ENCODE measurements at regions not wholly inside any gene's neighbourhood (a gene's known extent, or its start where the extent isn't known, plus 50 kb on each side); places are given as distances from the start of the nearest gene placed in this dataset.

- Histone ChIP-seq H3K27me3 (replicated peaks; ENCODE audit: insufficient read depth) (no peaks in the 10 kb centered on the region), H3K27ac (no peak overlapping the region), H3K9me3 (no peaks in the 10 kb centered on the region), H3K4me1 (replicated peaks) (no peaks in the 10 kb centered on the region), H3K4me3 (no peak overlapping the region), H3K36me3 (no peaks in the 10 kb centered on the region)
- 80% methylated on average over 9 of the region's 9 CpGs for WGBS
- intact Hi-C loops (cut with DNase I), result no loop called here
- no peak for DNase-seq (ENCODE audit: low spot score)
- TF ChIP-seq CTCF (IDR thresholded peaks at IDR 0.05), result no peak
- no peak for TF ChIP-seq POLR2AphosphoS5 (IDR thresholded peaks at IDR 0.05)
- no peak for TF ChIP-seq POLR2A (IDR thresholded peaks at IDR 0.05)
Measured at GRCh38 chr11:134576286-134576685, 164.2 kb upstream of the B3GAT1 start.

- H3K27me3 ChIP-seq (replicated peaks; ENCODE audit: insufficient read depth), result no peaks in the 10 kb centered on the region
- DNase-seq (ENCODE audit: low spot score), result no peak
- H3K9me3 ChIP-seq, result no peaks in the 10 kb centered on the region
- no peaks in the 10 kb centered on the region for H3K4me1 ChIP-seq (replicated peaks)
- H3K4me3 ChIP-seq, result no peak overlapping the region
- 79% methylated on average over 16 of the region's 16 CpGs for WGBS
- intact Hi-C loops (cut with DNase I), result no loop called here
- no peaks in the 10 kb centered on the region for H3K36me3 ChIP-seq
- TF ChIP-seq POLR2AphosphoS5 (IDR thresholded peaks at IDR 0.05) (no peak), POLR2A (IDR thresholded peaks at IDR 0.05) (no peak), CTCF (IDR thresholded peaks at IDR 0.05) (no peak)
- no peak overlapping the region for H3K27ac ChIP-seq
Measured at GRCh38 chr11:134575504-134576230, 163.6 kb upstream of the B3GAT1 start.

- TF ChIP-seq CTCF (IDR thresholded peaks at IDR 0.05) (no peak), POLR2AphosphoS5 (IDR thresholded peaks at IDR 0.05) (no peak), POLR2A (IDR thresholded peaks at IDR 0.05) (no peak)
- intact Hi-C loops (cut with DNase I), result no loop called here
- Histone ChIP-seq H3K4me3 (no peak overlapping the region), H3K9me3 (no peaks in the 10 kb centered on the region), H3K27me3 (replicated peaks; ENCODE audit: insufficient read depth) (no peaks in the 10 kb centered on the region), H3K27ac (no peak overlapping the region), H3K36me3 (no peaks in the 10 kb centered on the region), H3K4me1 (replicated peaks) (no peaks in the 10 kb centered on the region)
- DNase-seq (ENCODE audit: low spot score), result no peak
- WGBS, result 87% methylated on average over 8 of the region's 8 CpGs
Measured at GRCh38 chr11:134574947-134575346, 162.9 kb upstream of the B3GAT1 start.

GRCh38 chr11:134574425-134574824 is 162.4 kb upstream of the B3GAT1 start:
- 93% methylated on average over 7 of the region's 7 CpGs for WGBS
- Histone ChIP-seq H3K36me3 (no peaks in the 10 kb centered on the region), H3K4me1 (replicated peaks) (no peaks in the 10 kb centered on the region), H3K9me3 (no peaks in the 10 kb centered on the region), H3K27me3 (replicated peaks; ENCODE audit: insufficient read depth) (no peaks in the 10 kb centered on the region), H3K4me3 (no peak overlapping the region), H3K27ac (no peak overlapping the region)
- no peak for TF ChIP-seq CTCF (IDR thresholded peaks at IDR 0.05)
- no peak for TF ChIP-seq POLR2AphosphoS5 (IDR thresholded peaks at IDR 0.05)
- TF ChIP-seq POLR2A (IDR thresholded peaks at IDR 0.05), result no peak
- DNase-seq (ENCODE audit: low spot score), result no peak
- intact Hi-C loops (cut with DNase I), result no loop called here

- DNase-seq (ENCODE audit: low spot score), result no peak
- TF ChIP-seq CTCF (IDR thresholded peaks at IDR 0.05) (no peak), POLR2AphosphoS5 (IDR thresholded peaks at IDR 0.05) (no peak), POLR2A (IDR thresholded peaks at IDR 0.05) (no peak)
- Histone ChIP-seq H3K4me3 (no peak overlapping the region), H3K36me3 (no peaks in the 10 kb centered on the region), H3K4me1 (replicated peaks) (no peaks in the 10 kb centered on the region), H3K27ac (no peak overlapping the region), H3K9me3 (no peaks in the 10 kb centered on the region), H3K27me3 (replicated peaks; ENCODE audit: insufficient read depth) (no peaks in the 10 kb centered on the region)
- intact Hi-C loops (cut with DNase I), result no loop called here
- WGBS, result 60% methylated on average over 10 of the region's 10 CpGs
Measured at GRCh38 chr11:134573857-134574256, 161.8 kb upstream of the B3GAT1 start.

Data from prostate gland (tissue), 2 donors.